ENCODE measurements at regions not wholly inside any gene's neighbourhood (a gene's known extent, or its start where the extent isn't known, plus 50 kb on each side); places are given as distances from the start of the nearest gene placed in this dataset.

DNA sequence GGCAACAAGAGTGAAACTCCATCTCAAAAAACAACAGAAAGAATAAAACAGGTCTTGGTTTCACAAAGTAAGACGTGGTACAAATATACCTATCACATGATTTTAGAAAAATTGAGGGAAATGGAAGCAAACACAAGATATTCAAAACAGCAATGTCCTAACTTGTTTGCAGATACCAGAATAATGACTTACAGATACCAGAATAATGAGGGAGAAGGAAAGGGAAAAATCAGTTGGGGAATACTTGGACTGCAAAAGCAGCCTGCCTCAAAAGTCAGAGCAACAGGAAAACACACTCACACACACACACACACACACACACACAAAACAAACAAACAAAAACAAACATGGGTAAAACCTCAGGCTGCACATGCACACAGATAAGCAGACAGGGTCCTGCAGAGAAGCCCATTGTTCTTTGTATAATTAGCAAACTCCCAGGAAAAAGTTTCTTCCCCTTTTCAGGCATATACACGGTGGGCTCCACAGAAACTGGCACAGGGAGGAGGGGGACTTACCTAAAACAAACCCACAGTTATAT lies 65.7 kb upstream of the CAPRIN2 start:
- DNase-seq (ENCODE audit: low read depth in 1 of 2, low spot score in 2 of 2) (no peak), FAIRE-seq (no peak)
- POLR2A ChIA-PET (ENCODE audit: partially characterized antibody): no interaction called here
- Histone ChIP-seq H2AK5ac (ENCODE audit: low read depth, low read length) (no peak overlapping the region), H3K79me2 (ENCODE audit: control insufficient read depth in 1 of 2, insufficient read depth in 2 of 2, low read length in 2 of 2) (no peaks in the 10 kb centered on the region), H3K23me2 (ENCODE audit: low read depth, low read length) (peaks cover 10% of the 10 kb centered on the region; the same call in 1 of the 2 replicates), H4K5ac (ENCODE audit: insufficient read length, low read depth, low read length) (no peak overlapping the region), H3K9me3 (ENCODE audit: insufficient read depth in 2 of 2, low read depth in 1 of 2, low read length in 1 of 2) (no peaks in the 10 kb centered on the region), H3K27me3 (replicated peaks in 1 of 4; ENCODE audit: control insufficient read depth in 3 of 4, extremely low read depth in 1 of 4, insufficient read depth in 3 of 4, low read length in 3 of 4) (peaks cover 0 to 20% (median 17%) of the 10 kb centered on the region in 4 experiments; a peak in 6 of 7 replicates), H2AFZ (ENCODE audit: low read length) (no peak overlapping the region), H4K91ac (replicated peaks; ENCODE audit: insufficient read length, low read length) (no peak overlapping the region), H4K20me1 (replicated peaks in 1 of 2; ENCODE audit: control insufficient read depth in 1 of 2, insufficient read depth in 2 of 2, low read length in 2 of 2) (no peaks in the 10 kb centered on the region), H3K4me3 (ENCODE audit: extremely low read depth in 1 of 4, insufficient read depth in 2 of 4, low read depth in 3 of 4, low read length in 4 of 4) (no peak overlapping the region), H3K18ac (ENCODE audit: extremely low read depth, low read length) (no peak overlapping the region), H2BK5ac (ENCODE audit: low read depth, low read length) (no peak overlapping the region), H2BK12ac (ENCODE audit: low read depth, low read length) (no peak overlapping the region), H3K14ac (ENCODE audit: insufficient read length) (no peak overlapping the region), H4K8ac (ENCODE audit: extremely low read depth, insufficient read depth, low read length) (no peak overlapping the region), H3K27ac (ENCODE audit: low read depth, low read length) (no peak overlapping the region), H2BK15ac (ENCODE audit: low read length) (no peak overlapping the region), H3K36me3 (ENCODE audit: control insufficient read depth in 2 of 4, insufficient read depth in 4 of 4, low read length in 3 of 4) (no peaks in the 10 kb centered on the region), H3K4me2 (ENCODE audit: insufficient read depth in 1 of 2, low read depth in 2 of 2, low read length in 2 of 2) (no peak overlapping the region), H3K9ac (replicated peaks in 1 of 4; ENCODE audit: extremely low read depth in 1 of 4, low read depth in 3 of 4, low read length in 3 of 4) (no peak overlapping the region), H3K23ac (ENCODE audit: insufficient read length) (no peak overlapping the region), H3K56ac (replicated peaks; ENCODE audit: insufficient read length, low read depth, low read length) (no peak overlapping the region), H2BK20ac (ENCODE audit: low read length) (no peak overlapping the region), H2BK120ac (replicated peaks; ENCODE audit: low read depth, low read length) (no peak overlapping the region), H3K4me1 (replicated peaks in 1 of 4; ENCODE audit: control insufficient read depth in 3 of 4, insufficient read depth in 4 of 4, low read length in 3 of 4) (peaks cover 0 to 6% (median 3%) of the 10 kb centered on the region in 4 experiments; a peak in 6 of 7 replicates), H3K4ac (replicated peaks; ENCODE audit: insufficient read length, low read depth, low read length) (no peak overlapping the region), H3K79me1 (ENCODE audit: low read depth, low read length) (no peaks in the 10 kb centered on the region)
- 76% methylated on average over 2 of the region's 2 CpGs; no CpG with 5 or more reads in 1 of the 2 experiments for WGBS, 2 experiments (ENCODE audit: extremely low coverage in 1 of 2, insufficient coverage in 1 of 2, insufficient read length in 1 of 2, insufficient replicate concordance in 2 of 2, low coverage in 1 of 2, low lambda C conversion rate in 2 of 2, missing lambda C conversion rate in 1 of 2)
- CTCF ChIA-PET (ENCODE audit: partially characterized antibody): no interaction called here
- TF ChIP-seq GABPA (IDR thresholded peaks at IDR 0.05; ENCODE audit: borderline replicate concordance, insufficient read depth, low read length) (no peak), CBX8 (IDR thresholded peaks at IDR 0.05; ENCODE audit: borderline replicate concordance, low read depth, low read length) (no peak), MAFK (IDR thresholded peaks at IDR 0.05; ENCODE audit: low read depth, low read length) (no peak), MAX (IDR thresholded peaks at IDR 0.05) (no peak), YY1 (IDR thresholded peaks at IDR 0.05; ENCODE audit: low read depth, low read length) (no peak), KDM5A (IDR thresholded peaks at IDR 0.05; ENCODE audit: low read length) (no peak), RAD21 (IDR thresholded peaks at IDR 0.05 in 1 of 2, conservative IDR thresholded peaks at IDR 0.05 in 1 of 2; ENCODE audit: low read depth in 2 of 2, low read length in 2 of 2) (no peak), TAF7 (optimal IDR thresholded peaks at IDR 0.05; ENCODE audit: borderline replicate concordance, low read depth, low read length) (no peak), POLR2AphosphoS5 (IDR thresholded peaks at IDR 0.05; ENCODE audit: low read depth, low read length) (no peak), JUN (IDR thresholded peaks at IDR 0.05; ENCODE audit: low read depth, low read length) (no peak), NRF1 (IDR thresholded peaks at IDR 0.05; ENCODE audit: low read depth, low read length) (no peak), BRCA1 (IDR thresholded peaks at IDR 0.05; ENCODE audit: low read depth, low read length) (no peak), EGR1 (IDR thresholded peaks at IDR 0.05; ENCODE audit: borderline replicate concordance, low read depth, low read length) (no peak), NANOG (IDR thresholded peaks at IDR 0.05; ENCODE audit: insufficient read depth, low read depth, low read length, poor library complexity, severe bottlenecking) (no peak)
